ENCODE measurements at regions not wholly inside any gene's neighbourhood (a gene's known extent, or its start where the extent isn't known, plus 50 kb on each side); places are given as distances from the start of the nearest gene placed in this dataset.

DNA sequence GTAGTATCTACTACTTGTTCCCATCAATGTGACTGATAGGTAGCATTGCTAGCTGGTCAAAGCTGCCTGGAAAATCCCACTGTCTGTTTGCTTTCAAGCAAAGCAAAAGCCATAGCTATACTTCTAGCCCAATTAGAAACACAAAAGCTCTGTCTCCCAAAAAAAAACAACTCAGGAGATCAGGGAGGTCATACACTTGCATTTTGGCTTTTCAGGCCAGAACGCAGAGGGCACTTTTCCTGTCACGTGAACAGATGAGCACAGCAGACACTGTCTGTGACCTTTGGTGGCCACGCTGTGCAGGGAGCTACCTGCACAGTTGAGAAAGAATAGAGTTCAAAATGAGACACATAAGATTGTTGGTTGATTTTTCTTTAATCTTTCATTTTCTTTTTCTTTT, 441.7 kb upstream of the PDZRN3 start:
- H3K27ac ChIP-seq: no peak overlapping the region
- TF ChIP-seq, protein P1, sequence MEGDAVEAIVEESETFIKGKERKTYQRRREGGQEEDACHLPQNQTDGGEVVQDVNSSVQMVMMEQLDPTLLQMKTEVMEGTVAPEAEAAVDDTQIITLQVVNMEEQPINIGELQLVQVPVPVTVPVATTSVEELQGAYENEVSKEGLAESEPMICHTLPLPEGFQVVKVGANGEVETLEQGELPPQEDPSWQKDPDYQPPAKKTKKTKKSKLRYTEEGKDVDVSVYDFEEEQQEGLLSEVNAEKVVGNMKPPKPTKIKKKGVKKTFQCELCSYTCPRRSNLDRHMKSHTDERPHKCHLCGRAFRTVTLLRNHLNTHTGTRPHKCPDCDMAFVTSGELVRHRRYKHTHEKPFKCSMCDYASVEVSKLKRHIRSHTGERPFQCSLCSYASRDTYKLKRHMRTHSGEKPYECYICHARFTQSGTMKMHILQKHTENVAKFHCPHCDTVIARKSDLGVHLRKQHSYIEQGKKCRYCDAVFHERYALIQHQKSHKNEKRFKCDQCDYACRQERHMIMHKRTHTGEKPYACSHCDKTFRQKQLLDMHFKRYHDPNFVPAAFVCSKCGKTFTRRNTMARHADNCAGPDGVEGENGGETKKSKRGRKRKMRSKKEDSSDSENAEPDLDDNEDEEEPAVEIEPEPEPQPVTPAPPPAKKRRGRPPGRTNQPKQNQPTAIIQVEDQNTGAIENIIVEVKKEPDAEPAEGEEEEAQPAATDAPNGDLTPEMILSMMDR (conservative IDR thresholded peaks at IDR 0.05): no peak

DNA sequence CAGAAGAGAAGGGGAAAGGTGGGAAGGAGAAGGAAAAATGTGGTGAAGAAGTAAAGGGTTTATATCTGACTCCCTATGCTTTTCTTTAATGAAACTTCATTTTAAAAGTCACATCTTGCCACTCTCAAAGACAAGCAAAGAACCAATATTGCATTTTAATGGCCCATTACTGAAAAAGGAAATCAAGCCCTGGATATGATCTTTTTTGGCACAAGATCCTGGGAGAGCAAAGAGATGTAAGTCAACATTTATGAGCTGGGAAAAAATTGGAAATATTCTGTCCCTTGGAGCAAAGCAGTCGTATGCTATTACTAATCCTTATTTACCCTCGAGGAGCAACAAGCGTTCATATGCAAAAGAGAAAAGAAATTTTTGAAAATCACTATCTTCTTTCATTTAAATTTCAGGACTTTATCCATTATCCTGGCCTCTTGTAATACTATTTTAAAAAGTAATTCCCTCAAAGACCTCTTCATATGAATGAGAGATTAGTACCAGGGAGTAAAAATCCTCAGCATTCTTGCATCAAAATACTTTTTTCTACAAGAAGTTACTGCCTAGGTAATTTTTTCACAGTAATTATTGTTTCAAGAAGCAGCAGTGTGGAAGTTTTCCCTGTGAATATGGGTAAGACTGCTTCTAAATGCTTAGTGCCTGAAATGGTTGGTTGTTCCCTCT, 435.3 kb upstream of the PDZRN3 start:
- TF ChIP-seq, protein P1 (conservative IDR thresholded peaks at IDR 0.05): no peak
- no peak overlapping the region for H3K27ac ChIP-seq

DNA sequence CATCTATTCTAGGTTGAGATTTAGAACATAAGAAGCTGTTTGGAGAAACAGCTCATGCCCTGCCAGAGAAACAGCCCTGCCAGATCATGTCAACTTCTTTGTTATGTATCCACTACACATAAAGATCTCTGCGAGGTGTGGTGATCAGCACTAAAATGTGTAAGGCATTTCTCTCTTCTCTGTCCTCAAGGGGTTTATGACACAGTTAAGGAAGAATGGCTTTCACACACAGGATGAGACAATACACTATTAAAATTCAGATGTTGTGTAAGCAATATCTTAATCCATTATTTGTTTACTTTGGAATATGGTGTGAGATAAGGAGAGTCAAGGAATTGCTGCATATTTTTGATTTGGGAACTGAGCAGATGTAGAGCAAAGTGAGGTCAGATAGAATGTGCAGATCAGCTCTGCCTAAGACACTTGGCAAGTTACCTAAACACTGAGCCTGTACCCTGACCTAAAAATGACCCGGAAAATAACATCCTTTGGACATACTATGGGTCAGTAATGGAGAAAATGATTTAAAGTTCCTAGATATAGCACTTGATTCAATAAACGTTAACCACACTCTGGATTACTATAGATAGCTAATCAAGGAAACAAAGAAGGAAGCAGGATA, 434.7 kb upstream of the PDZRN3 start:
- no peak overlapping the region for H3K27ac ChIP-seq
- TF ChIP-seq, protein P1 (conservative IDR thresholded peaks at IDR 0.05): no peak

DNA sequence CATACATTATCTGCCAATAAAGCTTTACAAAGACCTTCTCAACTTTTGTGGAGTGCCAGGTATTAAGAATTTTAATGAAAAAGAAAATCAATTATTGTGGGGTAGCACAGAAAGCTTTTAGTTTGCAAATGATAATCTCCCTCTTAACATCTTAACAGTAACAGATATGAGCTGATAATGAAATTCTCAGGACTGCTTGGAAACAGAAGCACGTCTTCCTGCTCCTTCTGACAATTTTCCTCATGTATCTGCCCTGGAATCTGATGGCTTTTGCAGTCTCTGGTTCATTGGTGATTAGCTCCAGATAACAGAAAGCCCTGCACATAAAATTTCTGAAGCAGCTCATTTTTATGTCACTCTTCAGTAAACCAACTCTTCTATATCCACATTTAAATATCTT, 432.4 kb upstream of the PDZRN3 start:
- TF ChIP-seq, protein P1 (conservative IDR thresholded peaks at IDR 0.05): no peak
- no peak overlapping the region for H3K27ac ChIP-seq

DNA sequence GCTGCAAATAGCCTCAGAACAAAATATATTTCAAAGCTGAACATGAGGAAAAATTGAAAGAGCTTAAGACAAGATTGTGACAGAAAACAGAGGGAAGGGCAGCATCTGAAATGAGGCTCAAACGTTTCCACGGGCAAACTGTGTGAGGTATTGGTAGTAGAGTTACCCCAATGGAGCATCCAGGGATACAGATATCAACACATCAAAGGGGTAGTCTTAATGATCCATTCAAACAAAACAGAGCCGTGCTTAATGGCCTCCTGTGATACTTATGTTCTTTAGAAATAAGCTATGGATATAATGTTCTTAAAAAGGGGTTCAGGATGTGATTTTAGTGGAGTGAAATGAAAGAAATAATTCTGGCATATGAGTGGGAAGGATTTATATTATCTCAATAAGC, 430.3 kb upstream of the PDZRN3 start:
- TF ChIP-seq, protein P1 (conservative IDR thresholded peaks at IDR 0.05): no peak
- no peak overlapping the region for H3K27ac ChIP-seq

DNA sequence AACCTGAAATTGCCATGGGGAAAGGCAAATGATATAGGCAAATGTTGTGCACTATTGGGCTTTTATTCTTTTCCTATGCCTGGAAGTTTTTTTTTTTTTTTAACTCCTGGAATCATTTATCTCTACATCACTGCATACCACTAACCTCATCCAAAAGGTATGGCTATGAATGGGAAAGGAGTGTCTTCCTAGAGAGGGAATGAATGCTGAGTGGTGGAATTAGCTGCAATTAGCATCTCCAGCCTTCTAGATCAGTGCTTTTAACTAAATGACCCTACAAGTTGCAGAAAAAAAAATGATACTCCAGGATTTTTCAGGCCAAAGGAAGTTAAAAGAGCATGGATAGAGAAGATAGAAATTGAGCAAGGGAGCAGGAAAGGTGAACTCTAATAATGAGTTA, 429.8 kb upstream of the PDZRN3 start:
- no peak overlapping the region for H3K27ac ChIP-seq
- TF ChIP-seq, protein P1 (conservative IDR thresholded peaks at IDR 0.05): no peak

DNA sequence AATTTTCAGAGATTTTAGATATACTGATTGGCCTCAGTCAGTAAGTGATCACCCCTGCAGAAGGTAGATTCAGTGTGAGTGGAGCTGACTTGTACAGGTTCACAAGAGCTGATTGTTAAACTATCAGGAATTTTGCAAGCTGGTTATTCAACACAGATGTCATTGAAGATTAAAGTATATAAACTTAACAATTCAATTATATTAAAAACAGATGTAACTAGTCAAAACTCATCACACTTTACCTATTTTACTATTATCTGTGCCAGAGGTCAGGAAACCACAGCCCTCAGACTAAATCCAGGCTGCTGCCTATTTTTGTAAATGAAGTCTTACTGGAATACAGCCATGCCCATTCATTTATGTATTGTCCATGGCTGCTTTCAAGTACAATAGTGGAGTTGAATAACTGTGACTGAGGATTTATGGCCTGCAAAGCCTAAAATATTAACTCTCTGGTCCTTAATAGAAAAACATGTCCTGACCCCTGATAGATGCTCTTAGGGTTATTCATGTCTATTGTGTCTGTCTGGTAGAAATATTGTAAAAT, 429.3 kb upstream of the PDZRN3 start:
- TF ChIP-seq, protein P1 (conservative IDR thresholded peaks at IDR 0.05): no peak
- no peak overlapping the region for H3K27ac ChIP-seq
